ENCODE measurements at regions not wholly inside any gene's neighbourhood (a gene's known extent, or its start where the extent isn't known, plus 50 kb on each side); places are given as distances from the start of the nearest gene placed in this dataset.

DNA sequence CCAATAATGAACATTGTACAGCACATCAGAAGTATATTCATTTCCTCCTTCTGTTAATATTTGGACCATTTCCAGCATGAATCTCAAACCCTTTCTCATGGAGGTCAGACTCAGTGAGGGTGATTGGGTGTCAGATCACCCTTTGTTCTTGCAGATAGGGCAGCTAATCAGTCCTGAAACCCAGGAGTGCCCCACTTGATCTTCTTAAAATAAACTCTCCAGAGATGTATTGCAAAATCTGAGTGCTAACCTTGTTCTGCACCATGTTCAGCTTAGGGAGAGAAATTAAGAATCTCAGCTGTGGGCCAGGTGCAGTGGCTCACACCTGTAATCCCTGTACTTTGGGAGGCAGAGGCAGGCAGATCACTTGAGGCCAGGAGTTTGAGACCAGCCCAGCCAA, 869.4 kb downstream of the TYW1 start:
- Histone ChIP-seq H3K4me2 (no peak overlapping the region), H3K4me3 (IDR thresholded peaks at IDR 0.05; ENCODE audit: insufficient read depth, low read depth, low read length) (no peak overlapping the region), H3K27ac (no peak overlapping the region), H3K4me1 (ENCODE audit: low read depth, poor library complexity, severe bottlenecking) (no peaks in the 10 kb centered on the region), H3K79me2 (ENCODE audit: insufficient read depth, low read depth) (no peaks in the 10 kb centered on the region), H4K20me1 (ENCODE audit: insufficient read depth) (no peaks in the 10 kb centered on the region), H3K27me3 (ENCODE audit: insufficient read depth, low read depth) (no peaks in the 10 kb centered on the region), H3K36me3 (ENCODE audit: insufficient read depth) (no peaks in the 10 kb centered on the region), H2AFZ (ENCODE audit: low read depth) (no peak overlapping the region), H3K9ac (no peak overlapping the region)
- TF ChIP-seq, protein P1, sequence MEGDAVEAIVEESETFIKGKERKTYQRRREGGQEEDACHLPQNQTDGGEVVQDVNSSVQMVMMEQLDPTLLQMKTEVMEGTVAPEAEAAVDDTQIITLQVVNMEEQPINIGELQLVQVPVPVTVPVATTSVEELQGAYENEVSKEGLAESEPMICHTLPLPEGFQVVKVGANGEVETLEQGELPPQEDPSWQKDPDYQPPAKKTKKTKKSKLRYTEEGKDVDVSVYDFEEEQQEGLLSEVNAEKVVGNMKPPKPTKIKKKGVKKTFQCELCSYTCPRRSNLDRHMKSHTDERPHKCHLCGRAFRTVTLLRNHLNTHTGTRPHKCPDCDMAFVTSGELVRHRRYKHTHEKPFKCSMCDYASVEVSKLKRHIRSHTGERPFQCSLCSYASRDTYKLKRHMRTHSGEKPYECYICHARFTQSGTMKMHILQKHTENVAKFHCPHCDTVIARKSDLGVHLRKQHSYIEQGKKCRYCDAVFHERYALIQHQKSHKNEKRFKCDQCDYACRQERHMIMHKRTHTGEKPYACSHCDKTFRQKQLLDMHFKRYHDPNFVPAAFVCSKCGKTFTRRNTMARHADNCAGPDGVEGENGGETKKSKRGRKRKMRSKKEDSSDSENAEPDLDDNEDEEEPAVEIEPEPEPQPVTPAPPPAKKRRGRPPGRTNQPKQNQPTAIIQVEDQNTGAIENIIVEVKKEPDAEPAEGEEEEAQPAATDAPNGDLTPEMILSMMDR (conservative IDR thresholded peaks at IDR 0.05; ENCODE audit: low read depth, low read length), result no peak

DNA sequence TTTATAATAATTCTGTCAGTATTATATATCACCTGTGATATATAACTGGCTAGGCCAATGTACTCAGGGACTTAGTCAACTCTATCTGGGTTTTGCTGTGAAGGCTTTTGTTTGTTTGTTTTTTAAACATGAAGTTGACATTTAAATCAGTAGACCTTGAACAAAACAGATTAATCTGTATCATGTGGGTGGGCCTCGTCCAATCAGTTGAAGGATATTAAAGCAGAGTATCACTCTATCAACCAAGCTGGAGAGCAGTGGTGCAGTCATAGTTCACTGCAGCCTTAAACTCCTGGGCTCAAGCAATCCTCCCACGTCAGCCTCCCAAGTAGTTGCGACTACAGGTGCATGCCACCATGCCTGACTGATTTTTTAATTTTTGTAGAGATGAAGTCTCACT, 870.2 kb downstream of the TYW1 start:
- Histone ChIP-seq H3K36me3 (ENCODE audit: insufficient read depth) (no peaks in the 10 kb centered on the region), H3K79me2 (ENCODE audit: insufficient read depth, low read depth) (no peaks in the 10 kb centered on the region), H4K20me1 (ENCODE audit: insufficient read depth) (no peaks in the 10 kb centered on the region), H3K27ac (no peak overlapping the region), H3K9ac (no peak overlapping the region), H3K4me1 (ENCODE audit: low read depth, poor library complexity, severe bottlenecking) (no peaks in the 10 kb centered on the region), H3K4me2 (no peak overlapping the region), H2AFZ (ENCODE audit: low read depth) (no peak overlapping the region), H3K4me3 (IDR thresholded peaks at IDR 0.05; ENCODE audit: insufficient read depth, low read depth, low read length) (no peak overlapping the region), H3K27me3 (ENCODE audit: insufficient read depth, low read depth) (no peaks in the 10 kb centered on the region)
- TF ChIP-seq, protein P1 (conservative IDR thresholded peaks at IDR 0.05; ENCODE audit: low read depth, low read length), result no peak

DNA sequence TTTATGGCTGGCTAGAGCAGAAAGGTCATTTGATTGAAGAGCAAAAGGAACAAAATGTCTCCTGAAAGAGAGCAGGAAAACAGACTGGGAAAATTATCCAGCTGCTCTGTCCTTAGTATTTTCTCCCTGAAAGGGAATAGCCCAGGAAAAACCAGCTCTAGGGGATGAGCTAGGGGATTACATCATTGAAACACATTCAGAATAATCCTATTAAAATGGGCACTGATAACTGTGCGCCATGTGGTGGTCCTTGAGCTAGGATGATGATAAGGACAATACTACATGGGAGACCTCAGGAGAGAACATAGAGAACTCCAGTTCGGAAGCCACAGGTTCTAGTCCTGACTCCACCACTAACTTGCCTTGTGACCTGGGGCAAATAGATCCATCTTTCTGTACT, 873.8 kb downstream of the TYW1 start:
- H3K27ac ChIP-seq, result no peak overlapping the region
- TF ChIP-seq, protein P1 (conservative IDR thresholded peaks at IDR 0.05; ENCODE audit: low read depth, low read length), result no peak
- H3K79me2 ChIP-seq (ENCODE audit: insufficient read depth, low read depth), result no peaks in the 10 kb centered on the region
- no peaks in the 10 kb centered on the region for H3K4me1 ChIP-seq (ENCODE audit: low read depth, poor library complexity, severe bottlenecking)
- H3K4me3 ChIP-seq (IDR thresholded peaks at IDR 0.05; ENCODE audit: insufficient read depth, low read depth, low read length), result no peak overlapping the region
- no peaks in the 10 kb centered on the region for H3K27me3 ChIP-seq (ENCODE audit: insufficient read depth, low read depth)
- H3K9ac ChIP-seq, result no peak overlapping the region
- H4K20me1 ChIP-seq (ENCODE audit: insufficient read depth), result no peaks in the 10 kb centered on the region
- no peak overlapping the region for H3K4me2 ChIP-seq
- no peak overlapping the region for H2AFZ ChIP-seq (ENCODE audit: low read depth)
- H3K36me3 ChIP-seq (ENCODE audit: insufficient read depth), result no peaks in the 10 kb centered on the region

DNA sequence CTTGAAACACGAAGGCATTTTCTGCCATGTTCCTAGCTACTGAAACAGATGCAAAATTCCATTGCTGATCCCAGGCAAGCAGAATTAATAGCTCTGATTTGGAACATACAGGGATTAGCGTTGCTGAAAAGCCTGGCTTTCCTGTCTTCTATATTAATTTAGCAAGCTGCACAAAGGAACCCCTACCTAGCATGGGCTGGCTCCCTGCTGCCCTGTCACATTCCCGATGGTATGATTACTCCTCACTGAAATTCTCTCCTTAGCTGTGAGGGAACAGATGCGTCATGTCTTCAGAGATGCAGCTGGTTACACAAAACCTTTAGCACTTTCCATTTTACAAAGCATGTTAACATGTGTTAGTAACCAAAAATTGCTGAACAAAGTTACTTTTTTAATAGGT, 878.9 kb downstream of the TYW1 start:
- no peaks in the 10 kb centered on the region for H3K27me3 ChIP-seq (ENCODE audit: insufficient read depth, low read depth)
- no peaks in the 10 kb centered on the region for H4K20me1 ChIP-seq (ENCODE audit: insufficient read depth)
- H3K27ac ChIP-seq, result no peak overlapping the region
- no peaks in the 10 kb centered on the region for H3K4me1 ChIP-seq (ENCODE audit: low read depth, poor library complexity, severe bottlenecking)
- H2AFZ ChIP-seq (ENCODE audit: low read depth), result no peak overlapping the region
- no peak overlapping the region for H3K4me3 ChIP-seq (IDR thresholded peaks at IDR 0.05; ENCODE audit: insufficient read depth, low read depth, low read length)
- H3K9ac ChIP-seq, result no peak overlapping the region
- no peaks in the 10 kb centered on the region for H3K36me3 ChIP-seq (ENCODE audit: insufficient read depth)
- TF ChIP-seq, protein P1 (conservative IDR thresholded peaks at IDR 0.05; ENCODE audit: low read depth, low read length), result no peak
- H3K79me2 ChIP-seq (ENCODE audit: insufficient read depth, low read depth), result no peaks in the 10 kb centered on the region
- no peak overlapping the region for H3K4me2 ChIP-seq

DNA sequence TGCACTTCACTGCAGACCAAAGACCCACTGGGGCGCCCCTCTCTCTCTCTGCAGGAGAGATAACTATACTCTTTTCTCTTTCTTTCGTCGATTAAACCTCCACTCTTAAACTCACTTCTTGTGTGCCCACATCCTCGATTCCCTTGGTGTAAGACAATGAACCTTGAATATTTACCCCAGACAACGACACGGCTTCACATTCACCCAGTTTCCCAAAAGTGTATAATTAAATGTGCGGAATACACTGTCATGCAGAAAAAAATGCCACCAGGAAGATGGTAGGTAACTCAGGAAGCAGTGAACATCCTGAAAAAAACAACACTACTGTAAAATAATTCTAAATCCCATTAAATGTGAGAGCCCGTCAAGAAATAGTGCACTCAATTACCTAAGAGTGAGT, 882.2 kb downstream of the TYW1 start:
- TF ChIP-seq, protein P1 (conservative IDR thresholded peaks at IDR 0.05; ENCODE audit: low read depth, low read length), result no peak
- Histone ChIP-seq H3K79me2 (ENCODE audit: insufficient read depth, low read depth) (no peaks in the 10 kb centered on the region), H3K4me3 (IDR thresholded peaks at IDR 0.05; ENCODE audit: insufficient read depth, low read depth, low read length) (no peak overlapping the region), H3K36me3 (ENCODE audit: insufficient read depth) (no peaks in the 10 kb centered on the region), H3K27ac (no peak overlapping the region), H3K27me3 (ENCODE audit: insufficient read depth, low read depth) (no peaks in the 10 kb centered on the region), H3K9ac (no peak overlapping the region), H3K4me2 (no peak overlapping the region), H2AFZ (ENCODE audit: low read depth) (no peak overlapping the region), H4K20me1 (ENCODE audit: insufficient read depth) (no peaks in the 10 kb centered on the region), H3K4me1 (ENCODE audit: low read depth, poor library complexity, severe bottlenecking) (no peaks in the 10 kb centered on the region)
